T-helper 2 cell treated with Interferon-gamma antibody and Interleukin-4, amounts not matched to agents 5 μg/mL and 100 μg/mL, for 36 hours (primary cell): ENCODE measurements at regions not wholly inside any gene's neighbourhood (a gene's known extent, or its start where the extent isn't known, plus 50 kb on each side); places are given as distances from the start of the nearest gene placed in this dataset.

ENCODE experiments used
- DNase-seq: peaks from one replicate; pipeline ENCODE4 v3.0.0; 2021; ENCODE audit warnings: low spot score
- H3K27ac Mint-ChIP-seq: one replicate; pipeline ENCODE4 v1.8.0; 2021; ENCODE audit warnings: mild to moderate bottlenecking, mixed read lengths
- H3K27me3 Mint-ChIP-seq: one replicate; pipeline ENCODE4 v1.8.0; 2021; ENCODE audit warnings: low read depth, mixed read lengths
- H3K36me3 Mint-ChIP-seq: one replicate; pipeline ENCODE4 v1.8.0; 2021; ENCODE audit warnings: low read depth, mixed read lengths
- H3K4me1 Mint-ChIP-seq: one replicate; pipeline ENCODE4 v1.8.0; 2021; ENCODE audit warnings: low read depth, mixed read lengths
- H3K4me3 Mint-ChIP-seq: one replicate; pipeline ENCODE4 v1.8.0; 2022; ENCODE audit warnings: mild to moderate bottlenecking, moderate library complexity, mixed read lengths
- H3K9me3 Mint-ChIP-seq: one replicate; pipeline ENCODE4 v1.8.0; 2021; ENCODE audit warnings: mixed read lengths

- Mint-ChIP-seq H3K36me3 (no peaks in the 10 kb centered on the region), H3K27me3 (no peaks in the 10 kb centered on the region), H3K9me3 (no peaks in the 10 kb centered on the region), H3K27ac (no peak overlapping the region), H3K4me1 (no peaks in the 10 kb centered on the region), H3K4me3 (no peak overlapping the region)
- no peak for DNase-seq
These were observed 128.6 kb downstream of the TANC2 start for GRCh38 chr17:63094631-63095030.

GRCh38 chr17:63095459-63095858, 129.4 kb downstream of the TANC2 start:
- DNase-seq: no peak
- H3K27ac Mint-ChIP-seq: no peak overlapping the region
- no peaks in the 10 kb centered on the region for H3K36me3 Mint-ChIP-seq
- H3K9me3 Mint-ChIP-seq: no peaks in the 10 kb centered on the region
- no peaks in the 10 kb centered on the region for H3K4me1 Mint-ChIP-seq
- H3K27me3 Mint-ChIP-seq: no peaks in the 10 kb centered on the region
- H3K4me3 Mint-ChIP-seq: no peak overlapping the region

DNA sequence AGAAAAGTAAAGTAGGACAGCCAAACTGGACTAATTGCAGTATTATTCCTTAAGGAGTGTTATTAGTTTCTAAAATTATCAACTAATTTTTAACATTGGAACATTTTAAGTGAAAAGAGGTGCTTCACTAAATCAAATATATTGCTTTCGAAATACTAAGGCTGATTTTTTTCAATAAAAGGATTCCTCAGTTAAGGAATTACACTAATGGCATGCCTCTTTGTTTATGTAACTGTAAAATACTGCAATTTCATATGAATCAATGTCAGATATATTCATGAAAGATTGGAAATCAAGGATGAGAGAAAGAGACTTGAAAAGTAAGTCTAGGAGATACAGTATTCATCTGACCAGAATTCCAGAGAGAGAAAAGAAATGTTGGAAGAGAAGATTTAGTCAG, 129.8 kb downstream of the TANC2 start:
- DNase-seq: no peak
- Mint-ChIP-seq H3K36me3 (no peaks in the 10 kb centered on the region), H3K9me3 (no peaks in the 10 kb centered on the region), H3K27ac (no peak overlapping the region), H3K4me1 (no peaks in the 10 kb centered on the region), H3K27me3 (no peaks in the 10 kb centered on the region), H3K4me3 (no peak overlapping the region)

DNA sequence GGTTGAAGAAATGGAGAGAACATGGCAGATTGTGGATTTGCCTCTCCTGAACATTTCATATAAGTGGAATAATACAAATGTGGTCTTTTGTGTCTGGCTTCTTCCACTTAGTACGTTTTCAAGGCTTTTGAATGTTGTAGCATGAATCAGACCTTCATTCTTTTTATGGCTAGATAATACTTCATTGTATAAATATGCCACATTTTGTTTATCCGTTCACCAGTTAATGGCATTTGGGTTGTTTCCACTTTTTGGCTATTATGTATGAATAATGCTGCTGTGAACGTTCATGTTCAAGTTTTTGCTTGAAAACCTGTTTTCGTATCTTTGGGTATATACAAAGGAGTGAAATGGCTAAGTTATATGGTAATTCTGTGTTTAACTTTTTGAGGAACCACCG, 130.4 kb downstream of the TANC2 start:
- H3K27ac Mint-ChIP-seq: no peak overlapping the region
- no peaks in the 10 kb centered on the region for H3K9me3 Mint-ChIP-seq
- no peak for DNase-seq
- no peak overlapping the region for H3K4me3 Mint-ChIP-seq
- H3K4me1 Mint-ChIP-seq: no peaks in the 10 kb centered on the region
- no peaks in the 10 kb centered on the region for H3K27me3 Mint-ChIP-seq
- H3K36me3 Mint-ChIP-seq: no peaks in the 10 kb centered on the region

GRCh38 chr17:63099425-63099824, 133.4 kb downstream of the TANC2 start:
- H3K4me3 Mint-ChIP-seq: no peak overlapping the region
- H3K27ac Mint-ChIP-seq: no peak overlapping the region
- DNase-seq: no peak
- no peaks in the 10 kb centered on the region for H3K27me3 Mint-ChIP-seq
- no peaks in the 10 kb centered on the region for H3K36me3 Mint-ChIP-seq
- no peaks in the 10 kb centered on the region for H3K9me3 Mint-ChIP-seq
- H3K4me1 Mint-ChIP-seq: no peaks in the 10 kb centered on the region

DNA sequence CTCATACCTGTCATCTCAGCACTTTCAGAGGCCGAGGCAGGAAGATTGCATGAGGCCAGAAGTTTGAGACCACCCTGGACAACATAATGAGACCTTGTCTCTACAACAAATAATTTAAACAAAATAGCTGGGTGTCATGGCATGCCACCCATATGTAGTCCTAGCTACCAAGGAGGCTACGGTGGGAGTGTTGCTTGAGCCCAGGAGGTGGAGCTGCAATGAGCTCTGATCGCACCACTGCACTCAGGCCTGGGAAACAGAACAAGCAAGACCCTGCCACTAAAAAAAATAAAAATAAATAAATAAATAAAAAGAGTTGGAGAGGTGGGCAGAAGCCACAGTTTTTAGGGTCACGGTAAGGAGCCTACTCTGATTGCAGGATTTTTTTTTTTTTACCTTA, 136.0 kb downstream of the TANC2 start:
- Mint-ChIP-seq H3K27ac (no peak overlapping the region), H3K27me3 (no peaks in the 10 kb centered on the region), H3K4me1 (no peaks in the 10 kb centered on the region), H3K9me3 (no peaks in the 10 kb centered on the region), H3K4me3 (no peak overlapping the region), H3K36me3 (no peaks in the 10 kb centered on the region)
- no peak for DNase-seq

DNA sequence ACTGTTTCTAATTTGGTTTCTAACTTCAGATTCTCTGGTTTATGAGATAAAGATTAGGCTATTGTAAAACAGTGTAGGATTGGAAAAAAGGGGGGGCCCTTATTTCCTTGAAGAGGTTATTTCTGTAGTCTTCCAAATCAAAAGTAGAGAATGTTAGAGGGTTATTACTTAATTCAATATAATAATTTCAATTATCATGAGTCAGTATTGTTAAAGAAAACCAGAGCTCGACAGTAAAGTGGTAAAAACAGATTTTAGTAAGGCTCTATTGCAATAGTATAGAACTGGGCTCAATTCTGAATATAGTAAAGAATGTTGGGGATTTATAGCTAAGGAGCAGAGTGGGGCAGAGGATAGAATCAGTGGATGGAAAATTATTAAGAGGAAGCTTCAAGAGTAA, 140.0 kb downstream of the TANC2 start:
- no peak for DNase-seq
- no peak overlapping the region for H3K4me3 Mint-ChIP-seq
- no peaks in the 10 kb centered on the region for H3K9me3 Mint-ChIP-seq
- H3K4me1 Mint-ChIP-seq: no peaks in the 10 kb centered on the region
- no peaks in the 10 kb centered on the region for H3K27me3 Mint-ChIP-seq
- H3K27ac Mint-ChIP-seq: no peak overlapping the region
- H3K36me3 Mint-ChIP-seq: no peaks in the 10 kb centered on the region

GRCh38 chr17:63109661-63110060, 143.6 kb downstream of the TANC2 start:
- Mint-ChIP-seq H3K4me1 (no peaks in the 10 kb centered on the region), H3K27ac (no peak overlapping the region), H3K9me3 (no peaks in the 10 kb centered on the region), H3K27me3 (no peaks in the 10 kb centered on the region), H3K36me3 (no peaks in the 10 kb centered on the region), H3K4me3 (no peak overlapping the region)
- no peak for DNase-seq

- no peaks in the 10 kb centered on the region for H3K9me3 Mint-ChIP-seq
- no peak overlapping the region for H3K27ac Mint-ChIP-seq
- H3K27me3 Mint-ChIP-seq: no peaks in the 10 kb centered on the region
- no peaks in the 10 kb centered on the region for H3K36me3 Mint-ChIP-seq
- DNase-seq: no peak
- H3K4me1 Mint-ChIP-seq: no peaks in the 10 kb centered on the region
- H3K4me3 Mint-ChIP-seq: no peak overlapping the region
These were observed 147.1 kb downstream of the TANC2 start for GRCh38 chr17:63113167-63113566.

DNA sequence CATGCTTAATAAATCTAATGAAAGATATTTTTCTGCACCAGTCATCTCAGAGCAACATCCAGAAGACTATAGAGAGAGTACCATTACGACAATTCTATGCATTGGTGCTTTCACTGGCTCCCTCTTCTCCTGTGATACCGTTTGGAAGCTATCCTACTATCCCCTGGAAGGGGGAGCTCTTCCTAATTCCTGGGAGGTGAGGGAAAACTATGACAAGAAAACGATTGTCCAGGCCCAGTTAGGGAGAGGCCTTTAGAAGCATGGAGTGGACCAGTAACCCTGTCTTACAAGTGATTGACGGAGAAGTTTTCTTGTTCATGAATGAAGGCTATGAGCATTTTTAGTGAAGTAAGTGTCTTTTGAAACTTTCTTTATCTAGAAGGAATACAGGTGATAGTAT, 150.2 kb downstream of the TANC2 start:
- Mint-ChIP-seq H3K9me3 (no peaks in the 10 kb centered on the region), H3K27me3 (no peaks in the 10 kb centered on the region), H3K4me1 (no peaks in the 10 kb centered on the region), H3K27ac (no peak overlapping the region), H3K4me3 (no peak overlapping the region), H3K36me3 (no peaks in the 10 kb centered on the region)
- DNase-seq: no peak

DNA sequence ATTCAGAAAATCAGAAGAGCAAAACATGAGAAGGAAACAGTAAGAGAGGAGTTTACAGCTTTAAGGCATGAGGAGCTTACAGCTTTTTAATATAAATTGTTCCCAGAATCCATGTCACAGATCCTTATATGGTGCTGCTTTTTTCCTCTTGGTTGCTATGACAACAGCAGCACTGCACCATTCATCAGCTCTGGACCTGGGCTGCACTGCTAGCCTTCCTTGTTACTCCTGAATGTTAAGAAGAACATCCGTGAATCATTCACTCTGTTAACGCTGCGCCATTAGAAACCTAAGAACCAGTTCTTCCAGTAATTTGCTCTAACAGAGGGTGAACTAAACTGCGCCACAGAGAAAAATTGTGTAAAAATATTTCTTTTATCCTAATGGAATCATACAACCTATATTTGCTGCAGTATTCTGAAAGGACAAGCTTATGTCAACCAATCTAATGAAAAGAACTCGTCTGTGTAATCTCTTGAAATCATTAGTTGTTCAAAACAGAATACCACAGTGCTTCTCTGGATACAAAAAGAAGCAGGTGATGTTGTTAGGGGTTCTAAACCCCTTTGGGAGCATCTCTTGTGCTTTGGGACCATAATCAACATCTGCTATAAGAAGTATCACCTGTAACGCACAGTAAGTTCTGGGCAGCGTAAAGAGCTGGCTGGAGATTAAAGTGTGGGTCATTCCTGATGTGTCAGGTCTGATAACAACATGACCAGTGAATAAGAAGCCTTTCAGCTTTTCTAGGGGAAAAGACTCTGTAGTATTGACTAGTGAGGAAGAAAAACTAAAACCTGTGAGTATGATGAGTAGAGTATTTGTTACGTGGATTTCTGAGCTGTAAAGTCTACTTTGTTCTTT, 151.2 kb downstream of the TANC2 start:
- no peak for DNase-seq
- H3K27ac Mint-ChIP-seq: no peak overlapping the region
- H3K9me3 Mint-ChIP-seq: no peaks in the 10 kb centered on the region
- no peaks in the 10 kb centered on the region for H3K36me3 Mint-ChIP-seq
- no peaks in the 10 kb centered on the region for H3K4me1 Mint-ChIP-seq
- H3K4me3 Mint-ChIP-seq: no peak overlapping the region
- H3K27me3 Mint-ChIP-seq: no peaks in the 10 kb centered on the region

DNA sequence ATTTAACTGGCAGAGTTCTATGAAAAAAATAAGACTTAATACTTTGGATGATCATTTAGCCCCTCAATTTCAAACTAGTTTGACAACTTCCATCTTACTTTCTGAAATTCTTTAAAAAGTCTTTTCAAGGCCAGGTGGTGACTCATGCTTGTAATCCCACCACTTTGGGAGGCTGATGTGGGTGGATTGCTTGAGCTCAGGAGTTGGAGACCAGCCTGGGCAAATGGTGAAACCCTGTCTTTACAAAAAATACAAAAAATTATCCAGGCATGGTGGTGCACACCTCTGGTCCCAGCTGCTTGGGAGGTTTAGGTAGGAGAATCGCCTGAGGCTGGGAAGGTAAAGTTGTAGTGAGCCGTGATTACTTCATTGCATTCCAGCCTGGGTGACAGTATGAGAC, 154.4 kb downstream of the TANC2 start:
- H3K4me3 Mint-ChIP-seq: no peak overlapping the region
- no peak for DNase-seq
- no peaks in the 10 kb centered on the region for H3K4me1 Mint-ChIP-seq
- H3K36me3 Mint-ChIP-seq: no peaks in the 10 kb centered on the region
- no peaks in the 10 kb centered on the region for H3K9me3 Mint-ChIP-seq
- no peaks in the 10 kb centered on the region for H3K27me3 Mint-ChIP-seq
- no peak overlapping the region for H3K27ac Mint-ChIP-seq

DNA sequence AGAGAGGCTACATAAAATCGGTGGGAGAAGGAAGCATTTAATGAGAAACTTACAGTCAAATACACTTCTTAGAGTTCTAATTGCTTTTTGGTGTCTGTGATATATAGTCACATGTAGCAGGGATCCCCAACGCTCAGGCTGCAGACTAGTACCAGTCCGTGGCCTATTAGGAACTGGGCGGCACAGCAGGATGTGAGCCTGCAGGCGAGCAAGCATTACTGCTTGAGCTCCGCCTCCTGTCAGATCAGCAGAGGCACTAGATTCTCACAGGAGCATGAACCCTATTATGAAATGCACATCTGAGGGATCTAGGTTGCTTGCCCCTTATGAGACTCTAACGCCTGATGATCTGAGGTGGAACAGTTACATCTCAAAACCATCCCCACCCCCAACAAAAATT, 158.5 kb downstream of the TANC2 start:
- H3K27me3 Mint-ChIP-seq: no peaks in the 10 kb centered on the region
- H3K9me3 Mint-ChIP-seq: no peaks in the 10 kb centered on the region
- no peaks in the 10 kb centered on the region for H3K36me3 Mint-ChIP-seq
- no peak overlapping the region for H3K4me3 Mint-ChIP-seq
- no peak overlapping the region for H3K27ac Mint-ChIP-seq
- no peak for DNase-seq
- H3K4me1 Mint-ChIP-seq: no peaks in the 10 kb centered on the region

DNA sequence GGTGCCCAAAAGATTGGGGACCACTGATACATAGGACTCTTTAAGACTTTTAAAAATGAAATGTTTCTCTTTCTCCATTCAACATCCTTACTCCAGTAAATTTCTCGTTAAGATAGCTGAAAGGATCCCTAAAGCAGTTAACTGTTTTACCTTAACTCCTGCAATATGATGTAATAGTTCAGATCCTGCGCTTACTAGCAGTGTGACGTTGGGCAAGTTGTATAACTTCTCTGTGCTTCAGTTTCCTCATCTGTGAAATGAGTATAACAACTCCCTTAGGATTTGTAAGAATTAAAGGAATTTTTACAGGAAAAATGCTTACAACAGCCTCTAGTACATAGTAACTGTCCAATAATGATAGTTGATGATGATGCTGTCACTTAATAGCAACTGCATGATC, 158.9 kb downstream of the TANC2 start:
- Mint-ChIP-seq H3K36me3 (no peaks in the 10 kb centered on the region), H3K4me3 (no peak overlapping the region), H3K9me3 (no peaks in the 10 kb centered on the region), H3K27me3 (no peaks in the 10 kb centered on the region), H3K4me1 (no peaks in the 10 kb centered on the region), H3K27ac (no peak overlapping the region)
- DNase-seq: no peak

GRCh38 chr17:63125987-63126386, 160.0 kb downstream of the TANC2 start:
- no peaks in the 10 kb centered on the region for H3K4me1 Mint-ChIP-seq
- H3K27ac Mint-ChIP-seq: no peak overlapping the region
- DNase-seq: no peak
- H3K9me3 Mint-ChIP-seq: no peaks in the 10 kb centered on the region
- no peak overlapping the region for H3K4me3 Mint-ChIP-seq
- H3K36me3 Mint-ChIP-seq: no peaks in the 10 kb centered on the region
- H3K27me3 Mint-ChIP-seq: no peaks in the 10 kb centered on the region
